ENCODE measurements at regions not wholly inside any gene's neighbourhood (a gene's known extent, or its start where the extent isn't known, plus 50 kb on each side); places are given as distances from the start of the nearest gene placed in this dataset.

GRCh38 chr11:69954756-69955155 lies 123.4 kb upstream of the ANO1 start:
- CTCF ChIA-PET: no interaction called here
- H3K27me3 Mint-ChIP-seq (ENCODE audit: unreplicated experiment): no peaks in the 10 kb centered on the region
- peaks cover 36% of the 10 kb centered on the region for H3K4me1 Mint-ChIP-seq (ENCODE audit: low read depth, unreplicated experiment)
- H3K9me3 Mint-ChIP-seq (ENCODE audit: low read depth, unreplicated experiment): no peaks in the 10 kb centered on the region
- no peak overlapping the region for H3K27ac Mint-ChIP-seq (ENCODE audit: unreplicated experiment)
- DNase-seq: no peak
- no peak overlapping the region for H3K4me3 Mint-ChIP-seq (ENCODE audit: low read depth, unreplicated experiment)
- intact Hi-C loops (cut with micrococcal nuclease; ENCODE audit: unreplicated experiment): no loop called here
- BruUV-seq (replicated peaks): no TSS peak
- peaks cover under 1% of the 10 kb centered on the region for H3K36me3 Mint-ChIP-seq (ENCODE audit: insufficient read depth, unreplicated experiment)
- TF ChIP-seq CTCF (IDR thresholded peaks at IDR 0.05; ENCODE audit: unreplicated experiment): no peak

- Mint-ChIP-seq H3K4me1 (ENCODE audit: low read depth, unreplicated experiment) (peaks cover 27% of the 10 kb centered on the region), H3K9me3 (ENCODE audit: low read depth, unreplicated experiment) (no peaks in the 10 kb centered on the region), H3K4me3 (ENCODE audit: low read depth, unreplicated experiment) (no peak overlapping the region), H3K27me3 (ENCODE audit: unreplicated experiment) (no peaks in the 10 kb centered on the region), H3K27ac (ENCODE audit: unreplicated experiment) (no peak overlapping the region), H3K36me3 (ENCODE audit: insufficient read depth, unreplicated experiment) (no peaks in the 10 kb centered on the region)
- CTCF ChIA-PET: no interaction called here
- no TSS peak for BruUV-seq (replicated peaks)
- intact Hi-C loops (cut with micrococcal nuclease; ENCODE audit: unreplicated experiment): no loop called here
- no peak for TF ChIP-seq CTCF (IDR thresholded peaks at IDR 0.05; ENCODE audit: unreplicated experiment)
- DNase-seq: no peak
These were observed 121.4 kb upstream of the ANO1 start for GRCh38 chr11:69956669-69957190.

- CTCF ChIA-PET: interaction anchor here (2.6 kb wide), 1 partner anchor 9 kb away, joined by 7 read pairs; no protein-coding TSS in a partner anchor
- Mint-ChIP-seq H3K4me3 (ENCODE audit: low read depth, unreplicated experiment) (no peak overlapping the region), H3K27me3 (ENCODE audit: unreplicated experiment) (no peaks in the 10 kb centered on the region), H3K9me3 (ENCODE audit: low read depth, unreplicated experiment) (no peaks in the 10 kb centered on the region), H3K36me3 (ENCODE audit: insufficient read depth, unreplicated experiment) (no peaks in the 10 kb centered on the region), H3K27ac (ENCODE audit: unreplicated experiment) (no peak overlapping the region), H3K4me1 (ENCODE audit: low read depth, unreplicated experiment) (peaks cover 33% of the 10 kb centered on the region)
- intact Hi-C loops (cut with micrococcal nuclease; ENCODE audit: unreplicated experiment): no loop called here
- no TSS peak for BruUV-seq (replicated peaks)
- DNase-seq: no peak
- TF ChIP-seq CTCF (IDR thresholded peaks at IDR 0.05; ENCODE audit: unreplicated experiment): no peak
These were observed 120.3 kb upstream of the ANO1 start for GRCh38 chr11:69957849-69958248.

- no TSS peak for BruUV-seq (replicated peaks)
- no peak overlapping the region for H3K4me3 Mint-ChIP-seq (ENCODE audit: low read depth, unreplicated experiment)
- no peak for DNase-seq
- H3K27me3 Mint-ChIP-seq (ENCODE audit: unreplicated experiment): no peaks in the 10 kb centered on the region
- H3K27ac Mint-ChIP-seq (ENCODE audit: unreplicated experiment): no peak overlapping the region
- no peak for TF ChIP-seq CTCF (IDR thresholded peaks at IDR 0.05; ENCODE audit: unreplicated experiment)
- CTCF ChIA-PET: interaction anchor here (2.6 kb wide), 1 partner anchor 9 kb away, joined by 7 read pairs; no protein-coding TSS in a partner anchor
- H3K9me3 Mint-ChIP-seq (ENCODE audit: low read depth, unreplicated experiment): no peaks in the 10 kb centered on the region
- H3K36me3 Mint-ChIP-seq (ENCODE audit: insufficient read depth, unreplicated experiment): no peaks in the 10 kb centered on the region
- peaks cover 29% of the 10 kb centered on the region for H3K4me1 Mint-ChIP-seq (ENCODE audit: low read depth, unreplicated experiment)
- intact Hi-C loops (cut with micrococcal nuclease; ENCODE audit: unreplicated experiment): no loop called here
These were observed 119.8 kb upstream of the ANO1 start for GRCh38 chr11:69958308-69958707.
